ENCODE measurements at regions not wholly inside any gene's neighbourhood (a gene's known extent, or its start where the extent isn't known, plus 50 kb on each side); places are given as distances from the start of the nearest gene placed in this dataset.

DNA sequence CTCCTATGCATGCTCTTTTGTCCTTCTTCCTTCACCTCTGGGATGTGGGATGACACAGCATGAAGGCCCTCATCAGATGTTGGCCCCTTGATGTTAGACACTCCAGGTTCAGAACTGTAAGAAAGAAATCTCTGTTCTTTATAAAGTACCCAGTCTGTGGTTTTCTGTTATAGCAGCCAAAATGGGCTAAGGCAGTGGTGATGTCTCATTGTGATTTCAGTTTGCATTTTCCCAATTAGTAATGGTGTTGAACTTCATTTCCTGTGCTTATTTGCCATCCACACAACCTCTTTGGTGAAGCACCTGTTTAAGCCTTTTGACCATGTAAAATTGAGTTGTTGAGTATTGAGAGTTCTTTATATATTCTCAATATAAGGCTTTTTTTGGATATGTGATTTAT lies 129.3 kb upstream of the C1orf174 start:
- TF ChIP-seq EP300 (IDR thresholded peaks at IDR 0.05) (no peak), CTCF (IDR thresholded peaks at IDR 0.05) (no peak), POLR2A (IDR thresholded peaks at IDR 0.05) (no peak)

Measured in tibial nerve (tissue), 4 donors.